ENCODE measurements at regions not wholly inside any gene's neighbourhood (a gene's known extent, or its start where the extent isn't known, plus 50 kb on each side); places are given as distances from the start of the nearest gene placed in this dataset.
A peak's percentile ranks its signal among the peaks of the same experiment; 100 is the strongest.

GRCh38 chrX:20517565-20517964, 250.9 kb upstream of the RPS6KA3 start:
- no peaks in the 10 kb centered on the region for H3K79me2 ChIP-seq (ENCODE audit: insufficient read depth)
- 35% methylated on average over 1 of the region's 1 CpG for WGBS (ENCODE audit: low lambda C conversion rate)
- H2AFZ ChIP-seq (ENCODE audit: low read depth): no peak overlapping the region
- H3K27me3 ChIP-seq (ENCODE audit: insufficient read depth): no peaks in the 10 kb centered on the region
- DNase-seq: no peak
- H3K27ac ChIP-seq (ENCODE audit: low read depth in 2 of 2, low read length in 1 of 2): no peak overlapping the region
- ChIA-PET CTCF (interaction anchor here (1.3 to 9.2 kb wide), 3 partner anchors 10 to 1208 kb away, joined by 4 to 69 read pairs (median 20); no protein-coding TSS in a partner anchor), POLR2A (no interaction called here)
- TF ChIP-seq NFIC (IDR thresholded peaks at IDR 0.05; ENCODE audit: borderline replicate concordance) (peak; percentile 22; the same call in 1 of the 2 replicates), USF2 (IDR thresholded peaks at IDR 0.05; ENCODE audit: borderline replicate concordance, low read depth, low read length) (no peak), POLR2AphosphoS5 (IDR thresholded peaks at IDR 0.05; ENCODE audit: low read depth, low read length) (no peak), NRF1 (IDR thresholded peaks at IDR 0.05; ENCODE audit: low read depth, low read length) (no peak), FOXM1 (IDR thresholded peaks at IDR 0.05; ENCODE audit: low read depth) (no peak), ZBTB33 (IDR thresholded peaks at IDR 0.05; ENCODE audit: borderline replicate concordance, low read depth) (no peak), EP300 (IDR thresholded peaks at IDR 0.05; ENCODE audit: borderline replicate concordance in 1 of 2, low read depth in 1 of 2, low read length in 1 of 2) (0 out of 4 replicates have a peak, but pooled peaks of 1 of the 2 experiments have one; percentile 14), SMC3 (IDR thresholded peaks at IDR 0.05; ENCODE audit: low read depth, low read length) (no peak), RFX5 (IDR thresholded peaks at IDR 0.05; ENCODE audit: low read length) (no peak), TAF1 (IDR thresholded peaks at IDR 0.05; ENCODE audit: borderline replicate concordance, low read depth, low read length) (no peak), JUND (IDR thresholded peaks at IDR 0.05) (peak; percentile 47), RCOR1 (IDR thresholded peaks at IDR 0.05; ENCODE audit: low read length) (0 out of 2 replicates have a peak, but pooled peaks have one; percentile 20), TCF12 (IDR thresholded peaks at IDR 0.05) (peak; percentile 81), PBX3 (IDR thresholded peaks at IDR 0.05) (peak; percentile 72), REST (IDR thresholded peaks at IDR 0.05; ENCODE audit: low read depth, low read length) (no peak), FOSL2 (IDR thresholded peaks at IDR 0.05; ENCODE audit: borderline replicate concordance, low read depth) (no peak)
- H3K9ac ChIP-seq: no peak overlapping the region
- H4K20me1 ChIP-seq (ENCODE audit: insufficient read depth): no peaks in the 10 kb centered on the region
- H3K4me3 ChIP-seq (ENCODE audit: low read depth in 2 of 2, low read length in 1 of 2): no peak overlapping the region
- peaks cover 28% of the 10 kb centered on the region for H3F3A ChIP-seq (replicated peaks; ENCODE audit: insufficient read depth)
- H3K9me2 ChIP-seq: 0 out of 2 replicates have a peak, but pooled peaks cover under 1% of the 10 kb centered on the region
- H3K4me2 ChIP-seq: no peak overlapping the region
- H3K9me3 ChIP-seq: no peaks in the 10 kb centered on the region
- H3K36me3 ChIP-seq (replicated peaks in 1 of 2; ENCODE audit: control insufficient read depth in 1 of 2, insufficient read depth in 2 of 2, low read length in 1 of 2): no peaks in the 10 kb centered on the region
- peaks cover 0 to 24% of the 10 kb centered on the region in 2 experiments; a peak in 3 of 4 replicates for H3K4me1 ChIP-seq (ENCODE audit: control insufficient read depth in 1 of 2, insufficient read depth in 2 of 2, low read depth in 1 of 2, low read length in 1 of 2)
